Neuronal stem cell (in vitro differentiated cells): ENCODE measurements at regions not wholly inside any gene's neighbourhood (a gene's known extent, or its start where the extent isn't known, plus 50 kb on each side); places are given as distances from the start of the nearest gene placed in this dataset.

Source experiments
- DNase-seq: peaks from one replicate; pipeline ENCODE4 v3.0.0-alpha.2; 2013; ENCODE audit warnings: low spot score
- H2AFZ ChIP-seq: one replicate; pipeline ENCODE4 v1.6.1; 2013; ENCODE audit warnings: mild to moderate bottlenecking, low read length, inconsistent platforms
- H2AK5ac ChIP-seq: 2 replicates; pipeline ENCODE4 v1.6.1; 2013; ENCODE audit warnings: low read depth, mild to moderate bottlenecking, inconsistent platforms, low read length, moderate library complexity, mixed read lengths
- H2BK120ac ChIP-seq: 2 replicates; pipeline ENCODE4 v1.6.1; 2013; ENCODE audit warnings: low read depth, mild to moderate bottlenecking, inconsistent platforms, low read length, moderate library complexity, mixed read lengths
- H2BK12ac ChIP-seq: one replicate; pipeline ENCODE4 v1.6.1; 2013; ENCODE audit warnings: low read length, inconsistent platforms
- H2BK15ac ChIP-seq: 2 replicates; pipeline ENCODE4 v1.6.1; 2013; ENCODE audit warnings: mild to moderate bottlenecking, low read length, inconsistent platforms, mixed read lengths
- H2BK5ac ChIP-seq: one replicate; pipeline ENCODE4 v1.6.1; 2013; ENCODE audit warnings: inconsistent platforms, mild to moderate bottlenecking, low read length, moderate library complexity
- H3K14ac ChIP-seq: one replicate; pipeline ENCODE4 v1.6.1; 2013; ENCODE audit warnings: low read length, inconsistent platforms
- H3K18ac ChIP-seq: 2 replicates; pipeline ENCODE4 v1.6.1; 2013; ENCODE audit warnings: low read length, inconsistent platforms
- H3K23ac ChIP-seq: 2 replicates; pipeline ENCODE4 v1.6.1; 2013; ENCODE audit warnings: low read depth, mild to moderate bottlenecking, mixed read lengths, low read length, inconsistent platforms; ENCODE audit not compliant: poor library complexity
- H3K27ac ChIP-seq: replicated peaks from 3 replicates; pipeline ENCODE4 v1.5.1; 2013; ENCODE audit warnings: low read length, inconsistent platforms
- H3K27me3 ChIP-seq, 3 experiments: 2 replicates each; pipeline ENCODE4 v1.6.1; 2013; ENCODE audit warnings: low read length in 3 of 3, mild to moderate bottlenecking in 2 of 3, inconsistent platforms in 1 of 3, low read depth in 1 of 3, mixed read lengths in 1 of 3, moderate library complexity in 1 of 3; ENCODE audit not compliant: control insufficient read depth in 3 of 3, insufficient read depth in 3 of 3
- H3K36me3 ChIP-seq, 2 donors: replicated peaks in 1 of 2; 2 replicates each; pipeline ENCODE4 v1.6.1; 2013; ENCODE audit warnings: low read length in 2 of 2; ENCODE audit not compliant: control insufficient read depth in 2 of 2, insufficient read depth in 2 of 2
- H3K4ac ChIP-seq: 2 replicates; pipeline ENCODE4 v1.6.1; 2013; ENCODE audit warnings: inconsistent platforms, mild to moderate bottlenecking, low read length, moderate library complexity
- H3K4me1 ChIP-seq, 2 donors: 1 replicate in 1 of 2; 2 replicates in 1 of 2; pipeline ENCODE4 v1.6.1; 2013; ENCODE audit warnings: low read length in 2 of 2, low read depth in 1 of 2; ENCODE audit not compliant: control insufficient read depth in 2 of 2, insufficient read depth in 1 of 2
- H3K4me2 ChIP-seq: one replicate; pipeline ENCODE4 v1.6.1; 2013; ENCODE audit warnings: mild to moderate bottlenecking, low read length, inconsistent platforms; ENCODE audit not compliant: insufficient read depth, poor library complexity, severe bottlenecking
- H3K4me3 ChIP-seq, 2 donors: 2 replicates each; pipeline ENCODE4 v1.5.1; 2013; ENCODE audit warnings: low read length in 2 of 2, mild to moderate bottlenecking in 2 of 2, inconsistent platforms in 1 of 2, moderate library complexity in 1 of 2
- H3K79me1 ChIP-seq: one replicate; pipeline ENCODE4 v1.6.1; 2013; ENCODE audit warnings: low read depth, mild to moderate bottlenecking, inconsistent platforms, low read length, moderate library complexity
- H3K9ac ChIP-seq: one replicate; pipeline ENCODE4 v1.6.1; 2013; ENCODE audit warnings: mild to moderate bottlenecking, low read depth, low read length, inconsistent platforms; ENCODE audit not compliant: poor library complexity
- H3K9me3 ChIP-seq, 2 donors: replicated peaks in 1 of 2; 2 replicates each; pipeline versions ENCODE3 to v1.6.1; 2013; ENCODE audit warnings: low read length in 2 of 2, mild to moderate bottlenecking in 2 of 2, inconsistent platforms in 1 of 2, low read depth in 1 of 2, mixed read lengths in 1 of 2, moderate library complexity in 1 of 2; ENCODE audit not compliant: control insufficient read depth in 2 of 2, insufficient read depth in 1 of 2
- H4K8ac ChIP-seq: one replicate; pipeline ENCODE4 v1.6.1; 2013; ENCODE audit warnings: low read depth, mild to moderate bottlenecking, inconsistent platforms, low read length, moderate library complexity
- H4K91ac ChIP-seq: one replicate; pipeline ENCODE4 v1.6.1; 2013; ENCODE audit warnings: low read length, low read depth, mild to moderate bottlenecking, inconsistent platforms; ENCODE audit not compliant: poor library complexity
- WGBS, 2 donors: extraction: QIAGEN DNeasy Blood & Tissue Kit; methylation state at CpG; one replicate each; pipeline ENCODE4 v1.1.7; 2013; ENCODE audit warnings: missing lambda C conversion rate in 2 of 2, mixed read lengths in 1 of 2; ENCODE audit not compliant: insufficient read length in 2 of 2, insufficient replicate concordance in 1 of 2; ENCODE audit errors: extremely low coverage in 2 of 2; 5-methylcytosine and 5-hydroxymethylcytosine counted together

- H3K4me1 ChIP-seq, result peaks cover 3 to 5% of the 10 kb centered on the region in 2 donors
- no peak overlapping the region for H3K18ac ChIP-seq
- no peak overlapping the region for H3K23ac ChIP-seq
- no peak overlapping the region for H2BK5ac ChIP-seq
- H2AK5ac ChIP-seq, result no peak overlapping the region
- no peak overlapping the region for H2BK120ac ChIP-seq
- no peak overlapping the region for H3K4ac ChIP-seq
- no peak for DNase-seq
- no peaks in the 10 kb centered on the region for H3K27me3 ChIP-seq
- H3K9ac ChIP-seq, result no peak overlapping the region
- no peak overlapping the region for H3K27ac ChIP-seq
- no peak overlapping the region for H3K4me2 ChIP-seq
- H4K8ac ChIP-seq, result no peak overlapping the region
- H3K9me3 ChIP-seq, result peaks cover 0 to 4% of the 10 kb centered on the region in 2 donors
- no peaks in the 10 kb centered on the region for H3K79me1 ChIP-seq
- H3K36me3 ChIP-seq, result no peaks in the 10 kb centered on the region
- H2BK15ac ChIP-seq, result no peak overlapping the region
- H3K14ac ChIP-seq, result no peak overlapping the region
- H2BK12ac ChIP-seq, result no peak overlapping the region
- no peak overlapping the region for H4K91ac ChIP-seq
- no peak overlapping the region for H2AFZ ChIP-seq
- H3K4me3 ChIP-seq, result no peak overlapping the region
- no CpG with 5 or more reads among the region's 3 CpGs for WGBS, 2 donors
Measured at GRCh38 chr3:115350606-115351005, 203.5 kb upstream of the ZBTB20 start.

GRCh38 chr3:115351193-115351592 is 204.1 kb upstream of the ZBTB20 start:
- Histone ChIP-seq H3K4me2 (no peak overlapping the region), H3K27ac (no peak overlapping the region), H3K27me3 (no peaks in the 10 kb centered on the region), H3K14ac (no peak overlapping the region), H2BK15ac (no peak overlapping the region), H3K4me1 (peaks cover 3 to 5% of the 10 kb centered on the region in 2 donors), H3K4ac (no peak overlapping the region), H3K79me1 (no peaks in the 10 kb centered on the region), H4K8ac (no peak overlapping the region), H2AFZ (no peak overlapping the region), H3K9ac (no peak overlapping the region), H3K23ac (no peak overlapping the region), H2AK5ac (no peak overlapping the region), H3K36me3 (no peaks in the 10 kb centered on the region), H2BK5ac (no peak overlapping the region), H4K91ac (no peak overlapping the region), H3K9me3 (peaks cover 0 to 4% of the 10 kb centered on the region in 2 donors), H3K4me3 (no peak overlapping the region), H3K18ac (no peak overlapping the region), H2BK120ac (no peak overlapping the region), H2BK12ac (no peak overlapping the region)
- DNase-seq, result no peak
- WGBS, 2 donors, result no CpG with 5 or more reads among the region's 4 CpGs

GRCh38 chr3:115354010-115354409 is 206.9 kb upstream of the ZBTB20 start:
- Histone ChIP-seq H4K91ac (no peak overlapping the region), H2BK5ac (no peak overlapping the region), H2BK15ac (no peak overlapping the region), H3K27ac (no peak overlapping the region), H2AK5ac (no peak overlapping the region), H3K9me3 (peaks cover 0 to 4% of the 10 kb centered on the region in 2 donors), H2BK12ac (no peak overlapping the region), H3K4me1 (no peaks in the 10 kb centered on the region), H3K4me3 (no peak overlapping the region), H3K18ac (no peak overlapping the region), H3K14ac (no peak overlapping the region), H3K36me3 (no peaks in the 10 kb centered on the region), H3K79me1 (no peaks in the 10 kb centered on the region), H2BK120ac (no peak overlapping the region), H4K8ac (no peak overlapping the region), H3K23ac (no peak overlapping the region), H3K9ac (no peak overlapping the region), H2AFZ (no peak overlapping the region), H3K27me3 (no peaks in the 10 kb centered on the region), H3K4ac (no peak overlapping the region), H3K4me2 (no peak overlapping the region)
- WGBS, 2 donors, result no CpG with 5 or more reads among the region's 3 CpGs
- no peak for DNase-seq

GRCh38 chr3:115357456-115357855 is 210.4 kb upstream of the ZBTB20 start:
- Histone ChIP-seq H3K79me1 (no peaks in the 10 kb centered on the region), H3K4ac (no peak overlapping the region), H2AK5ac (no peak overlapping the region), H4K91ac (no peak overlapping the region), H3K27me3 (no peaks in the 10 kb centered on the region), H2BK12ac (no peak overlapping the region), H3K14ac (no peak overlapping the region), H3K23ac (no peak overlapping the region), H2BK15ac (no peak overlapping the region), H3K4me3 (no peak overlapping the region), H3K4me2 (no peak overlapping the region), H2AFZ (no peak overlapping the region), H3K36me3 (no peaks in the 10 kb centered on the region), H3K9ac (no peak overlapping the region), H2BK5ac (no peak overlapping the region), H3K9me3 (peaks cover 0 to 4% of the 10 kb centered on the region in 2 donors), H3K4me1 (no peaks in the 10 kb centered on the region), H3K18ac (no peak overlapping the region), H3K27ac (no peak overlapping the region), H4K8ac (no peak overlapping the region), H2BK120ac (no peak overlapping the region)
- WGBS, 2 donors, result no CpG with 5 or more reads among the region's 2 CpGs
- DNase-seq, result no peak
